ENCODE measurements at regions not wholly inside any gene's neighbourhood (a gene's known extent, or its start where the extent isn't known, plus 50 kb on each side); places are given as distances from the start of the nearest gene placed in this dataset.
A peak's percentile ranks its signal among the peaks of the same experiment; 100 is the strongest.

DNA sequence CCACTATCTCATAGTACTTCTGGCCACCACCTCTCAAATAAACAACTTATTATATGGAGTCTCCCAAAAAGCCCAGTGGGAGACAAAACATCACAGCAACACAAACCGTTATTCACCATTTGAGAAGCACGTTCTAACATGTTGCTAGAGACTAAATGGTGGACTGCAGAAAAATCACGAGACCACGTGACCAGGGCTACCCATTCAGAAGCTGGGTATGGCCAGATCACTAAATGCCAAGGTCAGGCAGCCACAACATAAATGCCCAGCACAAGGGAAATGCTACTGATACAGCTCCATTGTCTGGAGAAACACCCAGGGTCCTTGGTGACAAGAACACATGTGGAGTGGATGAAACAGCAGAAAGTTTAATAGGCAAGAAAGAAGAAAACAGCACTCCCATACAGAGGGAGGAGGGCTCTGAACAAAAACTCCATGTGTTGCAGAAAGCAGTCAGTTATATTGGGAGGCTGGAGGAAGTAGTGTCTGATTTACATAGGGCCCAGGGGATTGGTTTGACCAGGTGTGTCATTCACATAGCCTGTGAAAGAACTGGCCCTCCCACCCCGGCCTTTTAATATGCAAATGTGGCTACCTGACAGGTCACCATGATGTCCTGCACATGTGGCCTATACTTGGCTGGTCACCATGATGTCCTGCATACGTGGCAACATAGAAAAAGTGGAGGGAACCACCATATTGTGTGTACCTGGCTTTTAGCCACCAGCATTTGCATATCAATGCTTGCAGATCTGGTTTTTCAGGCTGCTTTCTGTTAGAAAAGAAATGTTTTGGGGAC, 97.2 kb downstream of the TRIM36 start:
- H3K4me3 ChIP-seq = no peak overlapping the region
- no peak overlapping the region for H3K27ac ChIP-seq
- 81 to 86% methylated on average over 5 to 6 of the region's 6 CpGs for WGBS, 2 donors
- H3K27me3 ChIP-seq = no peaks in the 10 kb centered on the region
- ATAC-seq (ENCODE audit: low FRiP score in 2 of 2) = no peak
- peak in 1 of 2 donors; percentile 22 for DNase-seq
- no peaks in the 10 kb centered on the region for H3K36me3 ChIP-seq
- TF ChIP-seq POLR2A (IDR thresholded peaks at IDR 0.05) (no peak), POLR2AphosphoS5 (IDR thresholded peaks at IDR 0.05) (no peak), EP300 (IDR thresholded peaks at IDR 0.05) (no peak)
- TF ChIP-seq, protein P1, sequence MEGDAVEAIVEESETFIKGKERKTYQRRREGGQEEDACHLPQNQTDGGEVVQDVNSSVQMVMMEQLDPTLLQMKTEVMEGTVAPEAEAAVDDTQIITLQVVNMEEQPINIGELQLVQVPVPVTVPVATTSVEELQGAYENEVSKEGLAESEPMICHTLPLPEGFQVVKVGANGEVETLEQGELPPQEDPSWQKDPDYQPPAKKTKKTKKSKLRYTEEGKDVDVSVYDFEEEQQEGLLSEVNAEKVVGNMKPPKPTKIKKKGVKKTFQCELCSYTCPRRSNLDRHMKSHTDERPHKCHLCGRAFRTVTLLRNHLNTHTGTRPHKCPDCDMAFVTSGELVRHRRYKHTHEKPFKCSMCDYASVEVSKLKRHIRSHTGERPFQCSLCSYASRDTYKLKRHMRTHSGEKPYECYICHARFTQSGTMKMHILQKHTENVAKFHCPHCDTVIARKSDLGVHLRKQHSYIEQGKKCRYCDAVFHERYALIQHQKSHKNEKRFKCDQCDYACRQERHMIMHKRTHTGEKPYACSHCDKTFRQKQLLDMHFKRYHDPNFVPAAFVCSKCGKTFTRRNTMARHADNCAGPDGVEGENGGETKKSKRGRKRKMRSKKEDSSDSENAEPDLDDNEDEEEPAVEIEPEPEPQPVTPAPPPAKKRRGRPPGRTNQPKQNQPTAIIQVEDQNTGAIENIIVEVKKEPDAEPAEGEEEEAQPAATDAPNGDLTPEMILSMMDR (IDR thresholded peaks at IDR 0.05) = no peak
- no peaks in the 10 kb centered on the region for H3K9me3 ChIP-seq
- H3K4me1 ChIP-seq = no peaks in the 10 kb centered on the region

DNA sequence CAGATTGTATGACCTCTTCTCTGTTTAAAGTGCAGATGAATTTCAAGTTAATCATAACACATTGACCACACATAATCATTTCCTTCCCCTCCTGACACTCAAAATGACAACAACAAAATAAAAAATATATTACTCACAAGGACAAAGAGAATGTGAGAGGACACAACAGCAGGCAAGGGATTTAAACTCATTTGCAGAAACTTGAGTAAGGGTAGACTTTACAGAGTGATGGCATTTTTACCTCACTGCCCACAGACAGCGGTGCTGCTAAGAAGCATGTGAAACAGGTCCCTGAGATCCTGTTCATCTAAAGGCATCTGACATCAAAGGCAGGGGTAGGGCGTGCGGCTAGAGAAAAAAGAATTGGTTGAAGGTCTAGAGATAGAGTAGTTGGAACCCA, 99.0 kb downstream of the TRIM36 start:
- Histone ChIP-seq H3K27ac (no peak overlapping the region), H3K27me3 (no peaks in the 10 kb centered on the region), H3K4me1 (no peaks in the 10 kb centered on the region), H3K4me3 (no peak overlapping the region), H3K36me3 (no peaks in the 10 kb centered on the region), H3K9me3 (no peaks in the 10 kb centered on the region)
- DNase-seq = no peak
- TF ChIP-seq EP300 (IDR thresholded peaks at IDR 0.05) = no peak
- TF ChIP-seq POLR2AphosphoS5 (IDR thresholded peaks at IDR 0.05) = no peak
- TF ChIP-seq, protein P1 (IDR thresholded peaks at IDR 0.05) = no peak
- TF ChIP-seq POLR2A (IDR thresholded peaks at IDR 0.05) = no peak
- WGBS, 2 donors = 87 to 94% methylated on average over 3 of the region's 3 CpGs
- ATAC-seq (ENCODE audit: low FRiP score in 2 of 2) = no peak

DNA sequence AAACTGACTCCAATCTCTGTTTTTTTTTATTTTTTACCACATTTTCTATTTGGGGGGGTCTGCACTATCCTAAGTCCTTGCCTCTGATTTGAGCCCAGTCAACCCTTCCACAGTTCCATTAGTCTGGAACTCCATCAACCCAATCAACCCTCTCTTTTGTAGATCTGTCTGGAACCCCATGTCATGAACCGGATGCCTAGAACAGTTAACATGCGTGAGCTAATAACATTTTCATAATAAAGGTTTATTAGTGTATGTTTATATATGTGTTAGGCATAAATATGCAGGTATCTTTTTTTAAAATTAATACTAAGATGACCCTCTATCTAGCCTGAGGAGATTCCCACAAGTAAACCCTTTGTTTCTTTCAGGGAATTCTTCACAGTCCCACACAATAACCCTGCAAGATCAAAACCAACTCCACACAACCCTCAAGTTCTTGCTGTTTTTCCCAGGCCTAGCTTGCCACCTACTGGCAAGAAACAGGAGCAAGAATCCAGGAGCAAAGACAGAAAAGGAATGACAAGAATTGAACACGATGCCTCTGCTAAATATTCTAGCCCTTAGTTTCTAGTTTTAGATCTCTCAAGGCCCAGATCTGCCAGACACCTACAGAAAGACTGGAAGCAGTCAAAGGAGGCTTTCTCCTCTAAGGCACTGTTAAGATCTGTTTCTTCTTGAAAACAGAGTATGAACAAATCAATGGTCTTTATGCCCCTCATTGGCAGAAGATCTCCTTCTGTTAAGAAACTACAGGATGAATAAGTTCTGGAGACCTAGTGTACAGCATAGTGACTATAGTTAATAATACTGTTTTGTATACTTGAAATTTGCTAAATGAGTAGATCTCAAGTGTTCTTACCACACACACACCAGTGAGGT, 100.4 kb downstream of the TRIM36 start:
- no peaks in the 10 kb centered on the region for H3K36me3 ChIP-seq
- 58 to 62% methylated on average over 3 of the region's 3 CpGs for WGBS, 2 donors
- H3K9me3 ChIP-seq = no peaks in the 10 kb centered on the region
- no peaks in the 10 kb centered on the region for H3K27me3 ChIP-seq
- TF ChIP-seq POLR2A (IDR thresholded peaks at IDR 0.05) (no peak), POLR2AphosphoS5 (IDR thresholded peaks at IDR 0.05) (no peak), EP300 (IDR thresholded peaks at IDR 0.05) (no peak)
- TF ChIP-seq, protein P1 (IDR thresholded peaks at IDR 0.05) = peak in 4 of 6 experiments; percentile 24 to 52 (median 45)
- H3K27ac ChIP-seq = no peak overlapping the region
- H3K4me3 ChIP-seq = no peak overlapping the region
- no peak for DNase-seq
- ATAC-seq (ENCODE audit: low FRiP score in 2 of 2) = peak in 1 of 2 donors; percentile 47
- no peaks in the 10 kb centered on the region for H3K4me1 ChIP-seq

DNA sequence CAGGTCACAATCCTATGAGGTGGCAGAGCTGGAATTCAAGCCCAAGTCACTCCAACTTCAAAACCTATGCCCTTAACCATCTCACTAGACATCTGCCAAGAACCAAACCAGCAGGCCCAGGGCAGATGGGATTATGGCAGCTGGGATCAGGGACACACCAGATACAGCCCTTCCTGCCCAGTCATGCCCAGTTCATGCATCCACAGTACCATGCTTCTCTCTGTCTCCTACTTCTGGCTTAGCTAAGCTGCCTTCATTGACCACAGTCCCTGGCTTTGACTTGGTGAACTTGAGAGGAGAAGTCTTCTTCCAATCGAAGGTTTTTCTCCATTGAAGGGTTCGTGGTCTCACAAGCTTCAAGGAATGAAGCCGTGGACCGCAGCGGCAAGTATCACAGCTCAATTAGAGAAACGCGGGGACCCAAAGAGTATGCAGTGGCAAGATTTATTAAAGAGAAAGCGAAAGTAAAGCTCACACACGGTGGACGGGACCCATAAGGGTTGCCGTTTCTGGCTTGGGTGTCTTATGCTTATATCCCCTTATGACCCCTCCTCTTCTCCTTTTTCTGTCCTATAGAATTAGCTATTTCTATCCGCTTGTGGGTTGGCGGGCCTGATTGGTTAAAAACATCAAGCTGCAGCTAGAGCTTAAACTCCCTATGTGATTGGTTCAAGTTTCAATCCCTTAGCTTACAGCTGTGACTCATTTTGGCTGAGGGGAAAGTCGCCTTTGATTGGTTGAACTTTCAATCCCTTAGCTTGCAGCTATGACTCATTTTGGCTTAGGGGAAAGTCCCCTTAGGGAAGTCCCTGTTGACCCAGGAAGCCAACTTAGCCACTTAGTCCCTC, 101.2 kb downstream of the TRIM36 start:
- TF ChIP-seq POLR2AphosphoS5 (IDR thresholded peaks at IDR 0.05) (no peak), POLR2A (IDR thresholded peaks at IDR 0.05) (no peak), EP300 (IDR thresholded peaks at IDR 0.05) (no peak)
- TF ChIP-seq, protein P1 (IDR thresholded peaks at IDR 0.05) = no peak
- H3K4me3 ChIP-seq = no peak overlapping the region
- H3K36me3 ChIP-seq = no peaks in the 10 kb centered on the region
- no peaks in the 10 kb centered on the region for H3K9me3 ChIP-seq
- DNase-seq = peak in 1 of 2 donors; percentile 22
- H3K27ac ChIP-seq = no peak overlapping the region
- no peak for ATAC-seq (ENCODE audit: low FRiP score in 2 of 2)
- H3K27me3 ChIP-seq = no peaks in the 10 kb centered on the region
- WGBS, 2 donors = 84 to 85% methylated on average over 14 of the region's 14 CpGs
- H3K4me1 ChIP-seq = no peaks in the 10 kb centered on the region
